WI38 (cell line): ENCODE measurements at regions not wholly inside any gene's neighbourhood (a gene's known extent, or its start where the extent isn't known, plus 50 kb on each side); places are given as distances from the start of the nearest gene placed in this dataset.

Experiments used
- H3K4me3 ChIP-seq: 2 replicates; pipeline ENCODE4 v1.5.1; 2011; ENCODE audit warnings: low read depth, mild to moderate bottlenecking, control low read depth, low read length
- TF ChIP-seq, protein P1 (sequence below): IDR thresholded peaks from 2 replicates; pipeline ENCODE4 v1.5.1; 2012; ENCODE audit warnings: low read depth, mild to moderate bottlenecking, control low read depth, low read length

DNA sequence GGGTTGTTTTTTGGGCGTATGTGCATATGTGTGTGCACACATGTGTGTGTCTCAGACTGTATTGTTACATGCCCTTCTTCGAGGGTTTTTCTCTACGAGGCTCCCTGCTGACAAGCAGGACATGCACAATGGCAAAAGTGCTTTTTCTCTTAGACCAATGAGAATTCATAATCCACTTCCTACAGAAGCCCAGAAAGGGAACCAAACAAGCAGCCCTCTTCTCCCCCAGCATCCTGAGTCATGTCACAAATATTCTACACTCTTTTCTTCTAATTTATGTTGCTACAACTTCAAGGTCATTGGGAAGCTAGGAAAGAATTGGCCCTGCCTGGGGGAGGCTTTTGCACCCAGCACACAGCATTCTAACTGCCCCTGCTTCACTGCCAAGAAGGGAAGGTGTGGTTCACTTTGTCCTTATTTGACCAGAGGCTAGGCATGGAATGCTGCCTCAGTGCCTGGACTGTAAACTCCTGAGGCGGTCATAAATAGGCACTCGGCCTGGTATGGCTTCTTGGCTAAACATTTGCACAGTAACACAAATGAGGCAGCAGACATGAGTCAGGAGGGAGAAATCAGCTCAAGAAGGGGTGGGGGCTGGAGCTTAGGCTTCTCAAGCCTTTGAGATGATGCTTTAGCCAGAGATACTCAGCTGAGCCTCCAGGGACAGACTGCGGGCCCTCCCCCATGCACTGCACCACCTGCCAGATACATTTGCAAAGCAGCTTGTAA lies 92.7 kb upstream of the KLF7 start:
- no peak overlapping the region for H3K4me3 ChIP-seq

DNA sequence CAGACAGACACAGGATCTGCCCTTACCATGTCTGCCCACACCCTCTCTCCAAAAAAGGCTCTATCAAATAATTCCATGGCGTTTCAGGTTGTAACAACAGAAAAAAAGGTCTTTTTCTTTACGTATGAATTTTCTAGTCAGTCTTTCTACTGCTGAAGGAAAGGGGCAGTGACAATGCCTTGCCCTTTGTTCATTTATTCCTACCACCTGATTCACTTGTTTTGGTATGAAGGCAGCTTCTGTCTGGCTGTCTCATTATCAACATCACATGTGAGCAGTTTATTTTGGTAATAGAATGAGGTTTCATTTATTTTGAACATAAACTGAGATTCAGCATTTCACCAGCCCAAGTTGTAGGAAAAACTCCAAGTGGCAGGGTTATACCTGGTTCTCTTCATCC lies 94.3 kb upstream of the KLF7 start:
- TF ChIP-seq, protein P1, sequence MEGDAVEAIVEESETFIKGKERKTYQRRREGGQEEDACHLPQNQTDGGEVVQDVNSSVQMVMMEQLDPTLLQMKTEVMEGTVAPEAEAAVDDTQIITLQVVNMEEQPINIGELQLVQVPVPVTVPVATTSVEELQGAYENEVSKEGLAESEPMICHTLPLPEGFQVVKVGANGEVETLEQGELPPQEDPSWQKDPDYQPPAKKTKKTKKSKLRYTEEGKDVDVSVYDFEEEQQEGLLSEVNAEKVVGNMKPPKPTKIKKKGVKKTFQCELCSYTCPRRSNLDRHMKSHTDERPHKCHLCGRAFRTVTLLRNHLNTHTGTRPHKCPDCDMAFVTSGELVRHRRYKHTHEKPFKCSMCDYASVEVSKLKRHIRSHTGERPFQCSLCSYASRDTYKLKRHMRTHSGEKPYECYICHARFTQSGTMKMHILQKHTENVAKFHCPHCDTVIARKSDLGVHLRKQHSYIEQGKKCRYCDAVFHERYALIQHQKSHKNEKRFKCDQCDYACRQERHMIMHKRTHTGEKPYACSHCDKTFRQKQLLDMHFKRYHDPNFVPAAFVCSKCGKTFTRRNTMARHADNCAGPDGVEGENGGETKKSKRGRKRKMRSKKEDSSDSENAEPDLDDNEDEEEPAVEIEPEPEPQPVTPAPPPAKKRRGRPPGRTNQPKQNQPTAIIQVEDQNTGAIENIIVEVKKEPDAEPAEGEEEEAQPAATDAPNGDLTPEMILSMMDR: no peak

More for the DNA sequence above, 92.7 kb upstream of the KLF7 start:
- TF ChIP-seq, protein P1: no peak

DNA sequence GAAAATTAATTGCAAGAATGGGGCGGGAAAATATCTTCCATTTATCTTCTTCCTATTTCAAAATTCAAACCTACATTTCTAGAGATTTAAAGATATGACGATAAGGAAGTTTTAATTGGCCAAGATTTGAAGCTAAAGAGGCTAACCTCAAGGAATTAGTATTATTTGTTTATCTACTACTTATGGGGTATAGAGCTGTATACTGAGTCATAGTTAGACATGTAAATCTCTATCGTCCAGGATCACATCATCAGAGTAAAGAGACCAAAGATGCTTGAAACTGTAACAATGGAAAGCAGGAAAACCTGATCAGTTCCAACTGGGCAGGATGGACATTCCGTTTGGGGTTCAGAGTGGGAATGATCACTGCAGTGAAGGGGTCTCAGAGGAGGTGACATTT lies 95.2 kb upstream of the KLF7 start:
- H3K4me3 ChIP-seq: no peak overlapping the region
- TF ChIP-seq, protein P1: no peak

More for the DNA sequence above, 94.3 kb upstream of the KLF7 start:
- no peak overlapping the region for H3K4me3 ChIP-seq

DNA sequence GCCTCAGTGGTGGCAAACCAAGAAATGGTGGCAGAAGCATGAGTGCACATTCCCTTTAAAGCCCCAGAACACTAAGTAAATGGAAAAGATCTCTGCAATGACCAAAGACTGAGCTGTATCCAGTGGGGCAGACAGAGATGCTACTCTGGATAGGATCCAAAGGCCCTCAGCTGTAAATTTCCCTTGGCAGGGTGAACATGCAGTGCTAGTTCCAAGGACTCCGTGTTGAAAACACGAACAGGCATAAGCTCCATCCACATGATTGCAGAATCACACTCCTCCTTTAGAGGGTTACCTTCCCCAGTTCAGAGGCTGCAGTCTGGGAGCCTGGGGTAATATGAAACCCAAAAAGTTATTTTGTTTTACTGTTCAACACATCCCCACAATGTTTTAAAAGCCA lies 98.6 kb upstream of the KLF7 start:
- no peak overlapping the region for H3K4me3 ChIP-seq
- TF ChIP-seq, protein P1: no peak

DNA sequence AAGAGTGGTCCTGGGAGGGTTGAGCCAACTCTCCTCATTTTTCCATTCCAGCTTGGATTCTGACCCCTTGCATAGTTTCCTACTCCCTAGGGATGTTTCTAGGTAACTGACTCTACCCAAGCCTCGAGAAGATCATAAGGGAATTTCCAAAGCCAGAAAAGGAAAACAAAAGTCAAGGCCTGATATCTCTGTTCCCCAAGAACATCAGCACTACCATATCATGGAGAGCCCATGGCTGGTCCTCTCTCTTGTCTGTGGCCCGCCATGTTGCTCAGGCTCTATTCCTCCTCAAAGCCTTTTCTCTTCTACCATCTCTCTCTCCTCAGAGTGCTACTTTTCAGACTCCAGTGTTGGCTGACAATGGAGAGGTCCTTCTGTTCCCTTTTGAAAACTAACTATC lies 99.6 kb upstream of the KLF7 start:
- TF ChIP-seq, protein P1: no peak
- H3K4me3 ChIP-seq: no peak overlapping the region

DNA sequence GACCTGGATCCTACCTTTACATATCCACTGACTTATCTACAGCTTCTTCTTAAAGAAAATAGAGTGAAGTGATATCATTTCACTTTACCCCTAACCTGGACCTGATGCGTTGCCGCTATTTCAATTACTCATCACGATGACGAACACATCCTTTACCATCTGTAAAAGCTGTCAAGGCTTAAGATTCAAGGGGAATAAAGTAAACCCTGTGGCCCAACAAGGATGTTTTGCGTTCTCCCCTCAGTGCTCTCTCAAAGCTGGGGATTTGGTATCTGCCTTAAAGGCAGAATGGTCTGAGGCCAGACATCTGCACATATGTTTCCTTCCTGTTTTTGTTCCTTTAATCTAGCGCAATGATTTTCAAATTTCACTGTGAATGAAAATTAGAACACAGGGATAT lies 100.1 kb upstream of the KLF7 start:
- no peak overlapping the region for H3K4me3 ChIP-seq
- TF ChIP-seq, protein P1: no peak

DNA sequence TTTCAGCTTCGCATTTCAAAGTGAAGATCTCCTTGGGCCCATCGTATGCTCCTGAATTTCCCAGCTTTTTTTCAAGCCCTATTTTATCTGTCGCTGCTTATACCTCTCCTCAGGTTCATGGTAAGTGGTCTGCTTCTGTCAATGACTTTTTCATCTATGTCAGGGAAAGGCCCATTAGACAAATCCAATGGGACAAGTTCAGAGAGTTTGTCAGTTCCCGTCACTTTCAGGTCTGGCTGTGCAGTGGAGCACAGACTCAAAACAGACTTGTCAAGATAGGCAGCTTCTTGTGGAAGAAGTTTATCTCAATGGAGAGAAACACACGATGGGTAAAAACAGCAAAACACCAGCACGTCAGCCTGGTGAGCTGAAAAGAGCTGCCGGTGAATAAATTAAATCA lies 100.9 kb upstream of the KLF7 start:
- H3K4me3 ChIP-seq: no peak overlapping the region
- TF ChIP-seq, protein P1: no peak
